Muscle layer of duodenum (tissue), 2 donors: ENCODE measurements at regions not wholly inside any gene's neighbourhood (a gene's known extent, or its start where the extent isn't known, plus 50 kb on each side); places are given as distances from the start of the nearest gene placed in this dataset.

ENCODE experiments used
- H3K27ac ChIP-seq: one replicate; pipeline ENCODE4 v1.7.0; 2013; ENCODE audit warnings: mild to moderate bottlenecking, low read length
- H3K27me3 ChIP-seq: one replicate; pipeline ENCODE4 v1.7.0; 2013; ENCODE audit warnings: low read depth, mild to moderate bottlenecking, control low read depth, low read length
- H3K36me3 ChIP-seq, 2 donors: one replicate each; pipeline ENCODE4 v1.7.0; 2013; ENCODE audit warnings: low read length in 2 of 2, control low read depth in 1 of 2, mild to moderate bottlenecking in 1 of 2; ENCODE audit not compliant: insufficient read depth in 2 of 2, control insufficient read depth in 1 of 2
- H3K4me1 ChIP-seq, 2 donors: one replicate each; pipeline ENCODE4 v1.7.0; 2013; ENCODE audit warnings: low read length in 2 of 2, mild to moderate bottlenecking in 2 of 2, control low read depth in 1 of 2, moderate library complexity in 1 of 2; ENCODE audit not compliant: insufficient read depth in 2 of 2, control insufficient read depth in 1 of 2
- H3K4me3 ChIP-seq, 2 donors: one replicate each; pipeline ENCODE4 v1.7.0; 2013; ENCODE audit warnings: low read length in 2 of 2, low read depth in 1 of 2, mild to moderate bottlenecking in 1 of 2
- H3K9me3 ChIP-seq, 2 donors: one replicate each; pipeline ENCODE4 v1.7.0; 2013; ENCODE audit warnings: low read length in 2 of 2, control low read depth in 1 of 2, mild to moderate bottlenecking in 1 of 2; ENCODE audit not compliant: control insufficient read depth in 1 of 2
- donor health status: healthy.

GRCh38 chr3:27905625-27906024 lies 183.5 kb upstream of the EOMES start:
- Histone ChIP-seq H3K4me1 (no peaks in the 10 kb centered on the region), H3K27me3 (no peaks in the 10 kb centered on the region), H3K9me3 (no peaks in the 10 kb centered on the region), H3K4me3 (no peak overlapping the region), H3K36me3 (no peaks in the 10 kb centered on the region), H3K27ac (no peak overlapping the region)

DNA sequence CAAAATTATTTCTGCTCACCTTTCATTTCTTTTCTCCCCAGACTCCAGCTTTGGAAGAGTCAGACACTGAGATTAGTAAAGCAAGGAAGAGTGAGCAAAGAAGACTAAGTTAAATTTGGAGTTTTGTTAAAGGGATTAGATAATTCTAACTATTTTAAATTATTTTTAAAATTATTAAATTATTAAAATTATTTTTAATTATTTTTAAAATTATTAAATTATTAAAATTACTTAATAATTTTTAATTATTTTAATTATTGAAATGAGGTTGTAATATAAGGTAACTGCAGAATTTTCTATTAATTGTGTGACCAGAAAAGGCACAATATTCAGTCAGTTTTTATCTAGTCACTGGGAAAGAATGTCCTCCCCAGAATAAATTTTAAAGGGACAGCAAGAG lies 185.0 kb upstream of the EOMES start:
- Histone ChIP-seq H3K4me1 (no peaks in the 10 kb centered on the region), H3K36me3 (no peaks in the 10 kb centered on the region), H3K27me3 (no peaks in the 10 kb centered on the region), H3K4me3 (no peak overlapping the region), H3K27ac (no peak overlapping the region), H3K9me3 (no peaks in the 10 kb centered on the region)

- H3K27me3 ChIP-seq: no peaks in the 10 kb centered on the region
- H3K4me3 ChIP-seq: no peak overlapping the region
- H3K36me3 ChIP-seq: no peaks in the 10 kb centered on the region
- no peaks in the 10 kb centered on the region for H3K4me1 ChIP-seq
- no peak overlapping the region for H3K27ac ChIP-seq
- H3K9me3 ChIP-seq: no peaks in the 10 kb centered on the region
Measured at GRCh38 chr3:27907929-27908328, 185.8 kb upstream of the EOMES start.

DNA sequence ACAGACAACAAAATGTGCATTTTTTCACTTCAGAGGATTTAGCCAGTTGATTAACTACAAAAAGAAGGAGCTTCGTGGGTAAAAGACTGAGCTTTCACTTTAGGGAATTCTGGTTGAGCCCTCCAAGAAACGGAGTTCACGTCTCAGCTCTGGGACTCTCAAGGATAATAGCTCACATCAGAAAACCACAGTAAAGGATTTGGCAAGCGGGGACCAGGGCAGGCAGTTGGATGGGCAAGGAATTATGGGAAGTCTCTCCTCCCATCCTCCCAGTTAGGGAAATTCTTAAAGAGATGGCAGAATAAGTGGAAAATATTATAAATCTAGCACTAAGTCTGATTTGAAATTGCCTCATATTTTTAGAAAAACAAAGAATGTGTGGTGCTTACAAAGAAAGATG lies 188.3 kb upstream of the EOMES start:
- Histone ChIP-seq H3K27ac (no peak overlapping the region), H3K36me3 (no peaks in the 10 kb centered on the region), H3K4me3 (no peak overlapping the region), H3K4me1 (no peaks in the 10 kb centered on the region), H3K9me3 (no peaks in the 10 kb centered on the region), H3K27me3 (no peaks in the 10 kb centered on the region)

- Histone ChIP-seq H3K27me3 (no peaks in the 10 kb centered on the region), H3K27ac (no peak overlapping the region), H3K4me3 (no peak overlapping the region)
Measured at GRCh38 chr3:27914199-27914598, 192.1 kb upstream of the EOMES start.

GRCh38 chr3:27923349-27924068 lies 201.4 kb upstream of the EOMES start:
- no peaks in the 10 kb centered on the region for H3K27me3 ChIP-seq
- H3K27ac ChIP-seq: no peak overlapping the region

More at GRCh38 chr3:27914199-27914598, 192.1 kb upstream of the EOMES start:
- Histone ChIP-seq H3K4me1 (no peaks in the 10 kb centered on the region), H3K36me3 (no peaks in the 10 kb centered on the region), H3K9me3 (no peaks in the 10 kb centered on the region)

GRCh38 chr3:27927882-27928281 lies 205.8 kb upstream of the EOMES start:
- no peak overlapping the region for H3K4me3 ChIP-seq
- H3K4me1 ChIP-seq: no peaks in the 10 kb centered on the region
- no peaks in the 10 kb centered on the region for H3K27me3 ChIP-seq
- H3K9me3 ChIP-seq: no peaks in the 10 kb centered on the region
- no peaks in the 10 kb centered on the region for H3K36me3 ChIP-seq
- no peak overlapping the region for H3K27ac ChIP-seq

More at GRCh38 chr3:27923349-27924068, 201.4 kb upstream of the EOMES start:
- no peak overlapping the region for H3K4me3 ChIP-seq
- H3K4me1 ChIP-seq: no peaks in the 10 kb centered on the region
- no peaks in the 10 kb centered on the region for H3K36me3 ChIP-seq
- H3K9me3 ChIP-seq: no peaks in the 10 kb centered on the region

DNA sequence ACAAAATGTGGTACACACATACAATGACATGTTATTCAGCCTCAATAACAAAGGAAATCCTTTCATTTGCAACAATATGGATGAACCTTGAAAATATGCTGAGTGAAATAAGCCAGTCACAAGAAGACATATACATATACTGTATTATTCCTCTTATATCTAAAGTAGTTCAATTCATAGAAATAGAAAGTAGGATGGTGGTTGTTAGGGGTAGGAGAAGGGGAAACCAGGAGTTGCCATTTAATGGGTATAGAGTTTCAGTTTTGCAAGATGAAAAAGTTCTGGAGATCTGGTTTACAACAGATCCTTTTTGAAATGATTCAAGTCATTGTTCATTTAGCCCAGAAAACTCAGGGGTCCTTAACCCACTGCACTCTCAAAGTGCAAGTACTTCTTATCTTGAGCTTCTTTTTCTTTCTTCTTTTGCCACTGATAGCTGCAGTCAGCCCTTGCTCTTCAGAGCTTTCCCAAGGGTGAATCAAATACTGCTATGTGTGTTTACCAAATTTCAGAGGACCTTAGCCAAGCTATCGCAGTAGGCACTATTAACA lies 208.0 kb upstream of the EOMES start:
- Histone ChIP-seq H3K4me1 (no peaks in the 10 kb centered on the region), H3K9me3 (no peaks in the 10 kb centered on the region), H3K36me3 (no peaks in the 10 kb centered on the region), H3K27ac (no peak overlapping the region), H3K27me3 (no peaks in the 10 kb centered on the region), H3K4me3 (no peak overlapping the region)

- Histone ChIP-seq H3K27ac (no peak overlapping the region), H3K9me3 (no peaks in the 10 kb centered on the region), H3K4me3 (no peak overlapping the region), H3K27me3 (no peaks in the 10 kb centered on the region), H3K36me3 (no peaks in the 10 kb centered on the region), H3K4me1 (no peaks in the 10 kb centered on the region)
Measured at GRCh38 chr3:27935492-27935891, 213.4 kb upstream of the EOMES start.

GRCh38 chr3:27939521-27939920 lies 217.4 kb upstream of the EOMES start:
- no peak overlapping the region for H3K4me3 ChIP-seq
- H3K27me3 ChIP-seq: no peaks in the 10 kb centered on the region
- no peaks in the 10 kb centered on the region for H3K9me3 ChIP-seq
- H3K4me1 ChIP-seq: no peaks in the 10 kb centered on the region
- H3K36me3 ChIP-seq: no peaks in the 10 kb centered on the region
- H3K27ac ChIP-seq: no peak overlapping the region

DNA sequence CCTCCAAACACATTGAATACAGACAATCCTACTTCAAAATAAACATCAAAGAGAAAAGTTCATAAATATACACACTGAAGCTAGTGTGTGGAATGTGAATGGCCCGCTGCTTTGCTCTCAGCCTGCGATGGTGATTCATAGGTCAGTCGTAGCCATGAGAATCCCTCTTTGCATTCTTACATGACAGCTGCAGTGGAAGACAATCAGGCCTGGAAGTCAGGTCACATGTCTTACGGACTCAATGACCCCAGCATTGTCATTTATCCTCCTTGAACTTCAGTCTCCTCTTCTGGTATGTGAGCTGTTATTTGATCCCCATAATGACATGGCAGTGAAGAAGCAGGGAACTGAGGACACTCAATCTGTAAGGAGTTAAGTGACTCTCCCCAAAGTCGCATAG lies 217.8 kb upstream of the EOMES start:
- Histone ChIP-seq H3K27me3 (no peaks in the 10 kb centered on the region), H3K4me1 (no peaks in the 10 kb centered on the region), H3K4me3 (no peak overlapping the region), H3K27ac (no peak overlapping the region), H3K36me3 (no peaks in the 10 kb centered on the region), H3K9me3 (no peaks in the 10 kb centered on the region)

DNA sequence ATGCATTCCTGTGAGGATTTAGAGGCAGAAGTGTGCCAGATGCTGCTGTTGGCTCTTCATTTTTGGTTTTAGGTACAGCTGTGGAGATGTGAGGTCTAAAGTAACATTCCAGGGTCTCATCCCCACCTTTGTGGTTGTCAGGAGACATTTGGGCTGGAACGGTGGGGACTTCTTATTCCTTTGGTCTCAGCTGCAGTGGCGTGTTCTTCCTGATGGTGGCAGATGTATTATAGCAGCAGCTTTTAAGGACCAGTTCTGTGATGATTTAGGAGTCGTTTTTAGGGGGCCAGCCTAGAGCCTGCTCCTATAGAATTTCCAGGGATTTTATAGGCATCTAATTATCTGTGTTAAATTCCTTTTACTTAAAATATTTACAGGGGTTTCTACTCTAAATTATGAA lies 221.0 kb upstream of the EOMES start:
- H3K9me3 ChIP-seq: no peaks in the 10 kb centered on the region
- no peak overlapping the region for H3K27ac ChIP-seq
- no peaks in the 10 kb centered on the region for H3K27me3 ChIP-seq
- no peaks in the 10 kb centered on the region for H3K36me3 ChIP-seq
- no peak overlapping the region for H3K4me3 ChIP-seq
- no peaks in the 10 kb centered on the region for H3K4me1 ChIP-seq
